ENCODE measurements at regions not wholly inside any gene's neighbourhood (a gene's known extent, or its start where the extent isn't known, plus 50 kb on each side); places are given as distances from the start of the nearest gene placed in this dataset.

GRCh38 chr9:126151031-126151685, 175.5 kb upstream of the MVB12B start:
- in situ Hi-C loops (cut with MboI; ENCODE audit: low sequenced_read_pairs), result no loop called here

GRCh38 chr9:126151686-126152134, 174.9 kb upstream of the MVB12B start:
- in situ Hi-C loops (cut with MboI; ENCODE audit: low sequenced_read_pairs), result no loop called here

GRCh38 chr9:126152622-126153362, 173.8 kb upstream of the MVB12B start:
- in situ Hi-C loops (cut with MboI; ENCODE audit: low sequenced_read_pairs), result no loop called here

GRCh38 chr9:126153382-126153781, 173.2 kb upstream of the MVB12B start:
- in situ Hi-C loops (cut with MboI; ENCODE audit: low sequenced_read_pairs), result no loop called here

- in situ Hi-C loops (cut with MboI; ENCODE audit: low sequenced_read_pairs), result no loop called here
Observed at GRCh38 chr9:126154182-126154827, 172.3 kb upstream of the MVB12B start.

- in situ Hi-C loops (cut with MboI; ENCODE audit: low sequenced_read_pairs), result no loop called here
Observed at GRCh38 chr9:126154869-126155268, 171.8 kb upstream of the MVB12B start.

- in situ Hi-C loops (cut with MboI; ENCODE audit: low sequenced_read_pairs), result no loop called here
Observed at GRCh38 chr9:126155756-126156664, 170.6 kb upstream of the MVB12B start.

GRCh38 chr9:126156898-126157297, 169.7 kb upstream of the MVB12B start:
- in situ Hi-C loops (cut with MboI; ENCODE audit: low sequenced_read_pairs), result no loop called here

GRCh38 chr9:126157423-126157822, 169.2 kb upstream of the MVB12B start:
- in situ Hi-C loops (cut with MboI; ENCODE audit: low sequenced_read_pairs), result no loop called here

- in situ Hi-C loops (cut with MboI; ENCODE audit: low sequenced_read_pairs), result no loop called here
Observed at GRCh38 chr9:126157826-126158587, 168.6 kb upstream of the MVB12B start.

GRCh38 chr9:126158588-126159429, 167.8 kb upstream of the MVB12B start:
- in situ Hi-C loops (cut with MboI; ENCODE audit: low sequenced_read_pairs), result no loop called here

- in situ Hi-C loops (cut with MboI; ENCODE audit: low sequenced_read_pairs), result no loop called here
Observed at GRCh38 chr9:126159430-126160060, 167.1 kb upstream of the MVB12B start.

- in situ Hi-C loops (cut with MboI; ENCODE audit: low sequenced_read_pairs), result no loop called here
Observed at GRCh38 chr9:126160067-126160853, 166.4 kb upstream of the MVB12B start.

- in situ Hi-C loops (cut with MboI; ENCODE audit: low sequenced_read_pairs), result no loop called here
Observed at GRCh38 chr9:126160854-126161329, 165.7 kb upstream of the MVB12B start.

GRCh38 chr9:126162611-126163381, 163.8 kb upstream of the MVB12B start:
- in situ Hi-C loops (cut with MboI; ENCODE audit: low sequenced_read_pairs), result no loop called here

GRCh38 chr9:126164796-126165525, 161.7 kb upstream of the MVB12B start:
- in situ Hi-C loops (cut with MboI; ENCODE audit: low sequenced_read_pairs), result no loop called here
